Transverse colon (tissue), 4 donors: ENCODE measurements at regions not wholly inside any gene's neighbourhood (a gene's known extent, or its start where the extent isn't known, plus 50 kb on each side); places are given as distances from the start of the nearest gene placed in this dataset.

Source experiments
- DNase-seq: peaks from one replicate; pipeline ENCODE4 v3.0.0-alpha.2; 2019
- H3K27ac ChIP-seq, 4 donors: fragments of 200-600 bp; sonication (generic); 2 replicates each; pipeline ENCODE4 v1.5.1; 2016 to 2018; ENCODE audit warnings: inconsistent platforms in 4 of 4
- H3K27me3 ChIP-seq: fragments of 200-600 bp; sonication (generic); 2 replicates; pipeline ENCODE4 v1.5.1; 2017; ENCODE audit warnings: inconsistent platforms
- H3K36me3 ChIP-seq, 4 donors: fragments of 200-600 bp; sonication (generic); 2 replicates each; pipeline ENCODE4 v1.5.1; 2017 to 2019; ENCODE audit warnings: inconsistent platforms in 4 of 4
- H3K4me1 ChIP-seq, 4 donors: fragments of 200-600 bp; sonication (generic); 2 replicates each; pipeline ENCODE4 v1.5.1; 2017 to 2020; ENCODE audit warnings: inconsistent platforms in 4 of 4
- H3K4me3 ChIP-seq, 4 donors: fragments of 200-600 bp; sonication (generic); 1 replicate in 1 of 4; 2 replicates in 3 of 4; pipeline versions ENCODE4 v1.5.1 to v1.6.1; 2017 to 2019; ENCODE audit warnings: inconsistent platforms in 4 of 4
- H3K9me3 ChIP-seq, 2 donors: fragments of 200-600 bp; sonication (generic); 2 replicates each; pipeline ENCODE4 v1.5.1; 2017 to 2019; ENCODE audit warnings: inconsistent platforms in 2 of 2
- EP300 ChIP-seq: sonication (generic); formaldehyde crosslinking; IDR thresholded peaks from one replicate; pipeline ENCODE4 v1.6.1; 2017; ENCODE audit warnings: antibody characterized with exemption, low read depth
- POLR2A ChIP-seq: fragments of 450-650 bp; IDR thresholded peaks from one replicate; pipeline ENCODE4 v1.6.1; 2016; ENCODE audit warnings: antibody characterized with exemption, mild to moderate bottlenecking, moderate library complexity
- POLR2AphosphoS5 ChIP-seq, 3 donors: sonication (generic); formaldehyde crosslinking; IDR thresholded peaks; one replicate each; pipeline ENCODE4 v1.6.1; 2016; ENCODE audit warnings: antibody characterized with exemption in 3 of 3
- WGBS, 2 donors: methylation state at CpG; one replicate each; pipeline ENCODE4 v1.1.5; 2018; ENCODE audit warnings: low coverage in 1 of 2; 5-methylcytosine and 5-hydroxymethylcytosine counted together
- in situ Hi-C, 4 donors: fragments of 200-750 bp; cut with MboI; loops; one replicate each; pipeline versions ENCODE4 v1.15.0 to v1.15.1; 2017; ENCODE audit warnings: low sequenced_read_pairs in 3 of 4, low pct_ligation_motif_present in 1 of 4, low pct_unique_long_range_greater_than_20kb in 1 of 4
- intact Hi-C: fragments of 100-400 bp; cut with DNase I; formaldehyde crosslinking; loops from one replicate; pipeline ENCODE4 v1.15.1; 2023; ENCODE audit warnings: low total_unique reads
- TF ChIP-seq, protein P1 (sequence below), 5 experiments: fragments of 200-600 bp in 3 of 5; fragments of 450-650 bp in 2 of 5; sonication (generic) in 3 of 5; IDR thresholded peaks; 1 replicate in 2 of 5; 2 replicates in 3 of 5; pipeline ENCODE4 v1.5.1; 2016 to 2017; ENCODE audit warnings: antibody characterized with exemption in 5 of 5, inconsistent platforms in 3 of 5, mild to moderate bottlenecking in 2 of 5, moderate library complexity in 1 of 5

DNA sequence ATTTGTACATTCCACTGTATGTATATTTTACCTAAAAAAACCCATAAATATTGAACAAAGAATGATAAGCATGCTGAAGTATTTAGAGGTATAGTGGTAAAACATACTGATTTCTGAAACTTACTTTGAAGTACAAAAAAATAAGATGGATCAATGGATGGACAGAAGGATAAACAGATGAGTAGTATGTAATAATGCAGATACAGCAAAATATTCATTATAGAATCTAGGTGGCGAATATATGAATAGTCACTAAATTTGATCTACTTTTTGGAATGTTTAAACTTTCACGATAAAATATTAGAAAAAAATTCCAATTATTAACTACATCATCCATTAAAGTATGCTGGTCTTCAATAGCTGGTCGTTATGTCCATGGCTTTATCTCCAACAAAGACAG, 51.9 kb upstream of the GNB4 start:
- TF ChIP-seq, protein P1, sequence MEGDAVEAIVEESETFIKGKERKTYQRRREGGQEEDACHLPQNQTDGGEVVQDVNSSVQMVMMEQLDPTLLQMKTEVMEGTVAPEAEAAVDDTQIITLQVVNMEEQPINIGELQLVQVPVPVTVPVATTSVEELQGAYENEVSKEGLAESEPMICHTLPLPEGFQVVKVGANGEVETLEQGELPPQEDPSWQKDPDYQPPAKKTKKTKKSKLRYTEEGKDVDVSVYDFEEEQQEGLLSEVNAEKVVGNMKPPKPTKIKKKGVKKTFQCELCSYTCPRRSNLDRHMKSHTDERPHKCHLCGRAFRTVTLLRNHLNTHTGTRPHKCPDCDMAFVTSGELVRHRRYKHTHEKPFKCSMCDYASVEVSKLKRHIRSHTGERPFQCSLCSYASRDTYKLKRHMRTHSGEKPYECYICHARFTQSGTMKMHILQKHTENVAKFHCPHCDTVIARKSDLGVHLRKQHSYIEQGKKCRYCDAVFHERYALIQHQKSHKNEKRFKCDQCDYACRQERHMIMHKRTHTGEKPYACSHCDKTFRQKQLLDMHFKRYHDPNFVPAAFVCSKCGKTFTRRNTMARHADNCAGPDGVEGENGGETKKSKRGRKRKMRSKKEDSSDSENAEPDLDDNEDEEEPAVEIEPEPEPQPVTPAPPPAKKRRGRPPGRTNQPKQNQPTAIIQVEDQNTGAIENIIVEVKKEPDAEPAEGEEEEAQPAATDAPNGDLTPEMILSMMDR (IDR thresholded peaks at IDR 0.05) = no peak
- TF ChIP-seq POLR2AphosphoS5 (IDR thresholded peaks at IDR 0.05) = no peak
- no peak for TF ChIP-seq POLR2A
- TF ChIP-seq EP300 = no peak
- no peaks in the 10 kb centered on the region for H3K9me3 ChIP-seq
- no peak overlapping the region for H3K4me3 ChIP-seq
- intact Hi-C loops = no loop called here
- WGBS, 2 donors = 61 to 72% methylated on average over 3 of the region's 3 CpGs
- in situ Hi-C loops = no loop called here
- H3K27me3 ChIP-seq = no peaks in the 10 kb centered on the region
- no peak for DNase-seq
- no peak overlapping the region for H3K27ac ChIP-seq
- no peaks in the 10 kb centered on the region for H3K36me3 ChIP-seq
- no peaks in the 10 kb centered on the region for H3K4me1 ChIP-seq

GRCh38 chr3:179503640-179504039, 52.4 kb upstream of the GNB4 start:
- no peak for DNase-seq
- Histone ChIP-seq H3K27ac (no peak overlapping the region), H3K9me3 (no peaks in the 10 kb centered on the region), H3K4me1 (no peaks in the 10 kb centered on the region), H3K36me3 (no peaks in the 10 kb centered on the region), H3K4me3 (no peak overlapping the region), H3K27me3 (no peaks in the 10 kb centered on the region)
- 65 to 88% methylated on average over 1 of the region's 1 CpG for WGBS, 2 donors
- in situ Hi-C loops (no loop called here), intact Hi-C loops (loop anchor here (2.0 kb wide), 1 partner anchor 15 kb away; no protein-coding TSS in a partner anchor)
- TF ChIP-seq, protein P1 (IDR thresholded peaks at IDR 0.05) = no peak
- TF ChIP-seq POLR2AphosphoS5 (IDR thresholded peaks at IDR 0.05) (no peak), EP300 (no peak), POLR2A (no peak)

DNA sequence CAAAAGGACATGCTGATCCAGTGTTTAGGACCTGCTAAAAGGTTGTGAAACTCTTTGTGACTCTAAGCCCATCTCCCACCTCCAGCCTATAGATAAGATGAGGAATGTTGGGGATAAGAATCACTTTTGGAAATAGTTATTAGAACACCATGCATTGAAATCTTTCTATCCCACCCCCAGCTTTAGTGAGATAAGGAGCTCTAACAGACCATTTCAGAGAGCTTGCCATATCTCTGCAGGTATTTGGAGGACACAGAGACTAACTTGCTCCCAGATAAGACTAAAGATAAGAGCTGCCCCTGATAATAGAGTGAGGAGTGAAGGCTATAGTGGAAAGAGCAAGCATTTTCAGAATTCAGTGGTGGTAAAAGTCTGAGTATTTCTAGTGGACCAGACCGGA, 53.1 kb upstream of the GNB4 start:
- no peak overlapping the region for H3K4me3 ChIP-seq
- no peaks in the 10 kb centered on the region for H3K9me3 ChIP-seq
- DNase-seq = no peak
- no peaks in the 10 kb centered on the region for H3K36me3 ChIP-seq
- WGBS, 2 donors = 83% methylated on average over 1 of the region's 1 CpG; no CpG with 5 or more reads in 1 of the 2 donors
- no peaks in the 10 kb centered on the region for H3K4me1 ChIP-seq
- intact Hi-C loops (loop anchor here (2.0 kb wide), 1 partner anchor 16 kb away; no protein-coding TSS in a partner anchor), in situ Hi-C loops (no loop called here)
- no peak overlapping the region for H3K27ac ChIP-seq
- H3K27me3 ChIP-seq = no peaks in the 10 kb centered on the region
- TF ChIP-seq EP300 (no peak), POLR2A (no peak), POLR2AphosphoS5 (IDR thresholded peaks at IDR 0.05) (no peak)
- TF ChIP-seq, protein P1 (IDR thresholded peaks at IDR 0.05) = no peak

- H3K27ac ChIP-seq = no peak overlapping the region
- WGBS, 2 donors = 52 to 65% methylated on average over 4 of the region's 4 CpGs
- H3K4me3 ChIP-seq = no peak overlapping the region
- TF ChIP-seq EP300 (no peak), POLR2A (no peak), POLR2AphosphoS5 (IDR thresholded peaks at IDR 0.05) (no peak)
- TF ChIP-seq, protein P1 (IDR thresholded peaks at IDR 0.05) = no peak
- in situ Hi-C loops (no loop called here), intact Hi-C loops (loop anchor here (2.0 kb wide), 1 partner anchor 17 kb away; no protein-coding TSS in a partner anchor)
- H3K27me3 ChIP-seq = no peaks in the 10 kb centered on the region
- no peaks in the 10 kb centered on the region for H3K4me1 ChIP-seq
- H3K9me3 ChIP-seq = no peaks in the 10 kb centered on the region
- no peaks in the 10 kb centered on the region for H3K36me3 ChIP-seq
- no peak for DNase-seq
These were observed 54.3 kb upstream of the GNB4 start for GRCh38 chr3:179505534-179505933.
